Liver (tissue), 8 donors: ENCODE measurements at regions not wholly inside any gene's neighbourhood (a gene's known extent, or its start where the extent isn't known, plus 50 kb on each side); places are given as distances from the start of the nearest gene placed in this dataset.

Source experiments
- DNase-seq: peaks from one replicate; pipeline ENCODE4 v3.0.0-alpha.2; 2017; ENCODE audit warnings: low spot score
- H3K27ac ChIP-seq, 2 donors: one replicate each; pipeline ENCODE4 v1.7.0; 2013; ENCODE audit warnings: inconsistent platforms in 2 of 2, low read length in 2 of 2, control low read depth in 1 of 2, low read depth in 1 of 2, mild to moderate bottlenecking in 1 of 2
- H3K27me3 ChIP-seq, 4 donors: one replicate each; pipeline versions ENCODE4 v1.6.1 to v1.7.0; 2013; ENCODE audit warnings: low read length in 3 of 4, inconsistent platforms in 1 of 4, mild to moderate bottlenecking in 1 of 4, moderate library complexity in 1 of 4; ENCODE audit not compliant: control insufficient read depth in 4 of 4, insufficient read depth in 4 of 4
- H3K36me3 ChIP-seq, 4 donors: one replicate each; pipeline versions ENCODE4 v1.6.1 to v1.7.0; 2013; ENCODE audit warnings: low read length in 3 of 4, mild to moderate bottlenecking in 3 of 4, low read depth in 1 of 4, moderate library complexity in 1 of 4; ENCODE audit not compliant: control insufficient read depth in 4 of 4, insufficient read depth in 3 of 4
- H3K4me1 ChIP-seq, 4 donors: one replicate each; pipeline versions ENCODE4 v1.6.1 to v1.7.0; 2013; ENCODE audit warnings: low read length in 3 of 4, mild to moderate bottlenecking in 3 of 4, moderate library complexity in 1 of 4; ENCODE audit not compliant: control insufficient read depth in 4 of 4, insufficient read depth in 4 of 4
- H3K4me3 ChIP-seq, 3 donors: one replicate each; pipeline versions ENCODE4 v1.6.1 to v1.7.0; 2013; ENCODE audit warnings: low read length in 3 of 3, control low read depth in 1 of 3, low read depth in 1 of 3, mild to moderate bottlenecking in 1 of 3
- H3K9ac ChIP-seq, 2 donors: one replicate each; pipeline ENCODE4 v1.7.0; 2013; ENCODE audit warnings: low read length in 2 of 2, mild to moderate bottlenecking in 2 of 2, moderate library complexity in 2 of 2, control low read depth in 1 of 2, low read depth in 1 of 2
- H3K9me3 ChIP-seq, 4 donors: one replicate each; pipeline versions ENCODE4 v1.6.1 to v1.7.0; 2013; ENCODE audit warnings: low read length in 3 of 4; ENCODE audit not compliant: control insufficient read depth in 4 of 4
- ATF3 ChIP-seq: IDR thresholded peaks from 2 replicates; pipeline ENCODE4 v1.6.1; 2016; ENCODE audit warnings: antibody characterized with exemption
- CTCF ChIP-seq: fragments of 150-350 bp; IDR thresholded peaks from 2 replicates; pipeline ENCODE4 v1.5.1; 2017; ENCODE audit warnings: improper control_type of control experiment, low read depth, low read length; ENCODE audit not compliant: missing input control
- EGR1 ChIP-seq, 2 donors: IDR thresholded peaks; 2 replicates each; pipeline ENCODE4 v1.6.1; 2016 to 2018; ENCODE audit warnings: antibody characterized with exemption in 2 of 2, low read depth in 2 of 2
- FOXA1 ChIP-seq: IDR thresholded peaks from 2 replicates; pipeline ENCODE4 v1.6.1; 2016; ENCODE audit warnings: antibody characterized with exemption
- FOXA2 ChIP-seq: IDR thresholded peaks from 2 replicates; pipeline ENCODE4 v1.6.1; 2016; ENCODE audit warnings: antibody characterized with exemption
- GABPA ChIP-seq, 2 donors: IDR thresholded peaks in 1 of 2; conservative IDR thresholded peaks in 1 of 2; 2 replicates each; pipeline ENCODE4 v1.6.1; 2016; ENCODE audit warnings: antibody characterized with exemption in 2 of 2, mild to moderate bottlenecking in 1 of 2, moderate library complexity in 1 of 2
- HNF4A ChIP-seq, 2 donors: conservative IDR thresholded peaks; 2 replicates each; pipeline ENCODE4 v1.6.1; 2016; ENCODE audit warnings: antibody characterized with exemption in 2 of 2, mild to moderate bottlenecking in 2 of 2
- HNF4G ChIP-seq: IDR thresholded peaks from 2 replicates; pipeline ENCODE4 v1.6.1; 2016; ENCODE audit warnings: antibody characterized with exemption
- JUND ChIP-seq, 2 donors: IDR thresholded peaks; 2 replicates each; pipeline ENCODE4 v1.6.1; 2016; ENCODE audit warnings: antibody characterized with exemption in 2 of 2
- MAX ChIP-seq: IDR thresholded peaks from 2 replicates; pipeline ENCODE4 v1.6.1; 2016; ENCODE audit warnings: antibody characterized with exemption
- NR2F2 ChIP-seq: IDR thresholded peaks from 2 replicates; pipeline ENCODE4 v1.6.1; 2016; ENCODE audit warnings: antibody characterized with exemption
- RAD21 ChIP-seq, 2 donors: IDR thresholded peaks; 2 replicates each; pipeline ENCODE4 v1.6.1; 2016; ENCODE audit warnings: antibody characterized with exemption in 2 of 2, mild to moderate bottlenecking in 2 of 2
- REST ChIP-seq: IDR thresholded peaks from 2 replicates; pipeline ENCODE4 v1.6.1; 2016; ENCODE audit warnings: antibody characterized with exemption, mild to moderate bottlenecking
- RXRA ChIP-seq, 2 donors: IDR thresholded peaks; 2 replicates each; pipeline ENCODE4 v1.6.1; 2017 to 2018; ENCODE audit warnings: antibody characterized with exemption in 2 of 2, mild to moderate bottlenecking in 1 of 2
- SP1 ChIP-seq: IDR thresholded peaks from 2 replicates; pipeline ENCODE4 v1.6.1; 2018; ENCODE audit warnings: antibody characterized with exemption, mild to moderate bottlenecking
- TAF1 ChIP-seq: conservative IDR thresholded peaks from 2 replicates; pipeline ENCODE4 v1.6.1; 2016; ENCODE audit warnings: antibody characterized with exemption, mild to moderate bottlenecking
- YY1 ChIP-seq: IDR thresholded peaks from 2 replicates; pipeline ENCODE4 v1.6.1; 2016; ENCODE audit warnings: antibody characterized with exemption, mild to moderate bottlenecking
- ZBTB33 ChIP-seq: IDR thresholded peaks from 2 replicates; pipeline ENCODE4 v1.6.1; 2016; ENCODE audit warnings: antibody characterized with exemption
- WGBS: extraction: QIAGEN DNeasy Blood & Tissue Kit; methylation state at CpG from one replicate; pipeline ENCODE4 v1.1.7; 2013; 5-methylcytosine and 5-hydroxymethylcytosine counted together
- donor health status: healthy.
- donor health status: healthy.
- donor health status: healthy.
- donor health status: healthy.
- donor health status: healthy.

GRCh38 chr5:102668220-102668932 lies 86.7 kb upstream of the PAM start:
- no peak for TF ChIP-seq CTCF
- no peak for TF ChIP-seq HNF4G
- TF ChIP-seq RAD21 (IDR thresholded peaks at IDR 0.05) = no peak
- no peak for TF ChIP-seq GABPA (IDR thresholded peaks at IDR 0.05 in 1 of 2, conservative IDR thresholded peaks at IDR 0.05 in 1 of 2)
- TF ChIP-seq REST = no peak
- TF ChIP-seq RXRA (IDR thresholded peaks at IDR 0.05) = no peak
- TF ChIP-seq NR2F2 = no peak
- TF ChIP-seq YY1 = no peak
- TF ChIP-seq SP1 = no peak
- TF ChIP-seq MAX = no peak
- no peak for TF ChIP-seq ATF3
- no peak for TF ChIP-seq FOXA1
- TF ChIP-seq FOXA2 = no peak
- no peak for TF ChIP-seq JUND (IDR thresholded peaks at IDR 0.05)
- TF ChIP-seq ZBTB33 = no peak
- no peak for TF ChIP-seq EGR1 (IDR thresholded peaks at IDR 0.05; ENCODE audit: low read depth in 2 of 2)
- no peak for TF ChIP-seq TAF1
- TF ChIP-seq HNF4A (conservative IDR thresholded peaks at IDR 0.05) = no peak
- DNase-seq = no peak
- Histone ChIP-seq H3K36me3 (no peaks in the 10 kb centered on the region), H3K4me3 (no peak overlapping the region), H3K27me3 (no peaks in the 10 kb centered on the region), H3K9ac (no peak overlapping the region), H3K9me3 (no peaks in the 10 kb centered on the region), H3K4me1 (no peaks in the 10 kb centered on the region), H3K27ac (no peak overlapping the region)
- 73% methylated on average over 3 of the region's 3 CpGs for WGBS
